WTC11 (cell line): ENCODE measurements at regions not wholly inside any gene's neighbourhood (a gene's known extent, or its start where the extent isn't known, plus 50 kb on each side); places are given as distances from the start of the nearest gene placed in this dataset.
"Not testable (repeated sequence)": the region's sequence is repeated elsewhere in the genome, so short reads cannot be mapped to it uniquely, and the experiment has no call there.

Experiments used
- ATF1 ChIP-seq: sonication (generic); formaldehyde crosslinking; IDR thresholded peaks from 2 replicates; pipeline ENCODE4 v1.8.1; 2023; ENCODE audit warnings: mild to moderate bottlenecking, moderate library complexity, missing genetic modification reagents
- CREB1 ChIP-seq: sonication (generic); formaldehyde crosslinking; IDR thresholded peaks from 2 replicates; pipeline ENCODE4 v1.8.0; 2023; ENCODE audit warnings: mild to moderate bottlenecking, missing genetic modification reagents
- CTCF ChIP-seq: fragments of 200-600 bp; IDR thresholded peaks from 2 replicates; pipeline ENCODE4 v1.8.0; 2022; ENCODE audit warnings: antibody characterized with exemption
- E2F5 ChIP-seq: sonication (generic); formaldehyde crosslinking; IDR thresholded peaks from 2 replicates; pipeline ENCODE4 v1.8.1; 2022; ENCODE audit warnings: mild to moderate bottlenecking, moderate library complexity, missing genetic modification reagents
- FOXK1 ChIP-seq: sonication (generic); formaldehyde crosslinking; IDR thresholded peaks from 2 replicates; pipeline ENCODE4 v1.8.0; 2022; ENCODE audit warnings: mild to moderate bottlenecking, moderate library complexity, missing genetic modification reagents
- IRF1 ChIP-seq: sonication (generic); formaldehyde crosslinking; IDR thresholded peaks from 2 replicates; pipeline ENCODE4 v1.8.0; 2023; ENCODE audit warnings: missing genetic modification reagents
- JUN ChIP-seq: sonication (generic); formaldehyde crosslinking; IDR thresholded peaks from 2 replicates; pipeline ENCODE4 v1.8.0; 2023; ENCODE audit warnings: mild to moderate bottlenecking, missing genetic modification reagents
- MAX ChIP-seq: sonication (generic); formaldehyde crosslinking; IDR thresholded peaks from 2 replicates; pipeline ENCODE4 v1.8.0; 2022; ENCODE audit warnings: mild to moderate bottlenecking, missing genetic modification reagents
- NFE2L1 ChIP-seq: sonication (generic); formaldehyde crosslinking; IDR thresholded peaks from 2 replicates; pipeline ENCODE4 v1.8.1; 2023; ENCODE audit warnings: missing genetic modification reagents
- NFYB ChIP-seq: sonication (generic); formaldehyde crosslinking; conservative IDR thresholded peaks from 2 replicates; pipeline ENCODE4 v1.8.0; 2022; ENCODE audit warnings: low read depth, missing genetic modification reagents
- NR1H2 ChIP-seq: sonication (generic); formaldehyde crosslinking; IDR thresholded peaks from 2 replicates; pipeline ENCODE4 v1.9.0; 2021; ENCODE audit warnings: mild to moderate bottlenecking, moderate library complexity, missing genetic modification reagents
- SP1 ChIP-seq: sonication (generic); formaldehyde crosslinking; conservative IDR thresholded peaks from 2 replicates; pipeline ENCODE4 v1.8.1; 2022; ENCODE audit warnings: missing genetic modification reagents
- ZNF121 ChIP-seq: sonication (generic); formaldehyde crosslinking; IDR thresholded peaks from 2 replicates; pipeline ENCODE4 v1.8.0; 2023; ENCODE audit warnings: missing genetic modification reagents
- ZNF232 ChIP-seq: sonication (generic); formaldehyde crosslinking; IDR thresholded peaks from 2 replicates; pipeline ENCODE4 v1.8.0; 2022; ENCODE audit warnings: mild to moderate bottlenecking, missing genetic modification reagents

- not testable (repeated sequence) for TF ChIP-seq FOXK1 (CRISPR knock-in tag); CTCF; IRF1 (CRISPR knock-in tag); NFE2L1 (CRISPR knock-in tag); ZNF121; CREB1; ATF1 (CRISPR knock-in tag); E2F5; MAX (CRISPR knock-in tag); SP1 (CRISPR knock-in tag); NR1H2; ZNF232 (CRISPR knock-in tag); NFYB (CRISPR knock-in tag); JUN (CRISPR knock-in tag)
Observed at GRCh38 chr2:51774606-51775005, 742.7 kb upstream of the NRXN1 start.
